Tibial nerve (tissue), 4 donors: ENCODE measurements at regions not wholly inside any gene's neighbourhood (a gene's known extent, or its start where the extent isn't known, plus 50 kb on each side); places are given as distances from the start of the nearest gene placed in this dataset.

Experiments
- CTCF ChIP-seq, 5 experiments: fragments of 200-600 bp in 3 of 5; fragments of 450-650 bp in 2 of 5; sonication (generic) in 3 of 5; IDR thresholded peaks; one replicate each; pipeline ENCODE4 v1.5.1; 2016 to 2019; ENCODE audit warnings: antibody characterized with exemption in 5 of 5, mild to moderate bottlenecking in 3 of 5, moderate library complexity in 2 of 5
- EP300 ChIP-seq, 2 donors: sonication (generic); formaldehyde crosslinking; IDR thresholded peaks; one replicate each; pipeline ENCODE4 v1.6.1; 2017; ENCODE audit warnings: antibody characterized with exemption in 2 of 2, mild to moderate bottlenecking in 1 of 2
- POLR2A ChIP-seq, 2 donors: fragments of 450-650 bp; IDR thresholded peaks; one replicate each; pipeline ENCODE4 v1.6.1; 2017; ENCODE audit warnings: antibody characterized with exemption in 2 of 2, mild to moderate bottlenecking in 2 of 2, moderate library complexity in 2 of 2

- TF ChIP-seq CTCF (IDR thresholded peaks at IDR 0.05): no peak
- no peak for TF ChIP-seq EP300 (IDR thresholded peaks at IDR 0.05)
- TF ChIP-seq POLR2A (IDR thresholded peaks at IDR 0.05): no peak
Measured at GRCh38 chr3:135779590-135780235, 185.8 kb upstream of the PPP2R3A start.
